HG03095 (cell line): ENCODE measurements at regions not wholly inside any gene's neighbourhood (a gene's known extent, or its start where the extent isn't known, plus 50 kb on each side); places are given as distances from the start of the nearest gene placed in this dataset.
"Not testable (repeated sequence)": the region's sequence is repeated elsewhere in the genome, so short reads cannot be mapped to it uniquely, and the experiment has no call there.

ENCODE experiments used
- ATAC-seq: cut with Tn5 transposase; IDR thresholded peaks from one replicate; pipeline ENCODE4 v1.9.1; 2021; ENCODE audit warnings: moderate library complexity; ENCODE audit not compliant: unreplicated experiment

DNA sequence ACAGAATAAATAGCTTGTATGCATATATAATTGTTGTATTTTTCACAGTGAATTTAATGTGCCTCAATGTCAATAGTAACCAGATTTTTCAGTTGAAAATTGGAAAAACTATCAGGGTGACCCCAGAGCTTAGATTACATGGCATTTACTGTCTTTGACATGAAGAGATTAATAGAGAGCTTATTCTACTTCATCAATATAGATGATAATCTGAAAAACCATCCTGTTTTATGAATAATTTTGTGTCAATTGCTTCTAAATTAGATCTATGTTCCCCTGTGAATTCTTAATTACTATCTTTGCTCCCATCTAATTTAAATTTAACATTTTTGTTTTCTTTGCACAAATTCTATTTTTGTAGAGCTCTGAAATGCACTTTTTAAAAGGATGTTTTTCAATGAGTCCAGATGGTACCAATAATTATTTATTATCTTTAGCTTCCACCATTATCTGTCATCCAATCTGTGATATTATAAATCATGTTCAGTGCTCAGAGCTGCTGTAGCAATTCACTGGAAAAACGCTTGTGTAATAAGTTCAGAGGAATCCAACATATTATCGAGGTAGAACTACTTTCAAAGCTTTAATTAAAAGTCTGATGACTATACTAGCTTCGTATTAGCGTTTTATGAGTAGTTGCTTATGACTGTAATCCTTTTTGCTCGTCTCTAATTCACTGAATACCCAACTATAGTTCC is 291.4 kb downstream of the JRKL start:
- ATAC-seq = no peak

GRCh38 chr11:96694338-96694737 is 304.5 kb downstream of the JRKL start:
- no peak for ATAC-seq

GRCh38 chr11:96696731-96697130 is 306.9 kb downstream of the JRKL start:
- no peak for ATAC-seq

DNA sequence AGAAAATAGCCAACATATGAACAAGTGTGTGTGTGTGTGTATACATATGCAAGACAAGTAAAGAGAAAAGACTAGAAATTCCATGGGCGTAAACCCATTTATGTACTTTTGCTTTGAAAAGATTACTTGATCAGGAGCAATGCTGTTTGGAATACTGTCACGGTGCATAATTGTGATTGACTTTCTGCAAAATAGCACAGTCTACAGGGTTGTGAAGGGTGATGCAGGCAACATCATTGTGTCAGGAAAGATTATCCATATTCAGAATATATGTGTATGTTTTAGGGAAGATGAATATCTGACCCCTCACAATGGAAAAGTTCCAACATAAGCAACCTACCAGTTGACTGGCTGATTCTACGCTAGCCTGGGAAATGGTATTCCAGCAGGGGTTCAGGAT is 307.7 kb downstream of the JRKL start:
- no peak for ATAC-seq

- ATAC-seq = no peak
Measured at GRCh38 chr11:96704847-96705246, 315.0 kb downstream of the JRKL start.

DNA sequence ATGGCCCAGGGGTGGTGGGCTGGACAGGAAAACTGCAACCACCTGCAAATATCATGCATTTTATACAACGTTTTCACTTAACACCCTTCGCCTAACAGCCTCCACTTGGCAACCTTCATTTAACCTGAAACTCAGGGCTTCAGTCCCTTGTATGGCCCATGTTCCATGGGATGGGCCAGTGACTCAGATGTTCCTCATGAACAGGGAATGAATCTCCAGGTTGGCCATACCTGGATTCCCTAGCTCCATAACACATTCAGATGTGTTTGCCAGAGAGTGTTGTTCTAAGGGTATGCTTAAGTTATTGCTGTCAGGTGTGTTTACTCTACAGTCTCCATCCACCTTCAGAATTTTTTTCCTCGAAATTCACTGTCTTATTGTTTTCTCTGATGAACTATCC is 316.9 kb downstream of the JRKL start:
- no peak for ATAC-seq

GRCh38 chr11:96707273-96707672 is 317.5 kb downstream of the JRKL start:
- ATAC-seq = no peak

- no peak for ATAC-seq
Measured at GRCh38 chr11:96708219-96708878, 318.5 kb downstream of the JRKL start.

DNA sequence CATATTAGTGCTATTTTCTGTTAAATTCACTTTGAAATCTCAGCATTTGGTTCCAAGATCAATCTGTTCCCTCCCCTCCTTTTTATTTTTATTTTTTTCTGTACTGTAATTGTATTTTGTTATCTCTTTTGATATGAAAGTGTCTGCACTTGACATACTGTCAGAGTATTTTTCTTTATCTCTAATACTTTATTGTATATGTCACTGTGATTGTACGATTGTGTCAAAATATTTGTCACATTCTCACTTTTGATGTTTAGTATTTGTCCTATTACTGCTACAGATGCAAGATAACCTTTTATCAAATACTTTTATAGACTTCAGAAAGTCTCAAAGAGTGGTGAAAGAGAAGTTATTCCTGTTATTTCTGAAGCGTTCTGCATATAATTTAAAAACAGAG is 323.5 kb downstream of the JRKL start:
- ATAC-seq = no peak

DNA sequence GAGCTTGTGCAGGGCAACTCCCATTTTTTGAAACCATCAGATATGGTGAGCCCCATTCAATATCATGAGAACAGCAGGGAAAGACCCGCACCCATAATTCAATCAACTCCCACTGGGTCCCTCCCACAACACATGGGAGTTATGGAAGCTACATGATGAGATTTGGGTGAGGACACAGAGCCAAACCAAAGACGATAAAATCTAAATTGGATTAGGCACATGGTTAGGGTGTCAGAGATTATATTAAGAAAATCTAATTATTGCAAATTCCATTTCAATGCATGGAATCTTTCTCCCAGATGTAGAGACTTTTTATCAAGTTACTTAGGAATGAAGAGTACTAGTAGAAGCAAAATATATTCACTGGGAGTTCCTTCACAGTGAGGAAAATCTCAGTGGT is 324.9 kb downstream of the JRKL start:
- no peak for ATAC-seq

- ATAC-seq = no peak
Measured at GRCh38 chr11:96715208-96715607, 325.4 kb downstream of the JRKL start.

GRCh38 chr11:96736601-96737000 is 346.8 kb downstream of the JRKL start:
- ATAC-seq = no peak

DNA sequence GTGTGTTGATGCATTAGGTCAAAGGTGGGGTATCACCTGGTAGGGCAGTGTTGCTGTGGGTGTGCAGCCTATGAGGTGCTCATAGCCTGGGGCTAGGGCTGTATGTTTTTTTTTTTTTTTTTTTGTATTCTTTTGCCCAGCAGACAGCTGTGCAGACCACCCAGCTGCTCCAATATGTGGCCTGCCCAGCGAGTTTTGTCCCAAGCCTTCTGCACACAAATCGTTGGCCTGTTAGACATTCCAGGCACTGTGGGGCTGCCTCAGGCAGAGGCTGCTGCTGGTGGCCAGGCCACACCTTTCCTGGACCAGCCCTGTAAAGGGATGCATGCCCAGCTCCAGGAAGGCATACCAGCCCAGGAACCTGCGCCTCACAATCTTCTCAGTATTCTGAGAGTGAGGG is 348.5 kb downstream of the JRKL start:
- ATAC-seq = no peak

DNA sequence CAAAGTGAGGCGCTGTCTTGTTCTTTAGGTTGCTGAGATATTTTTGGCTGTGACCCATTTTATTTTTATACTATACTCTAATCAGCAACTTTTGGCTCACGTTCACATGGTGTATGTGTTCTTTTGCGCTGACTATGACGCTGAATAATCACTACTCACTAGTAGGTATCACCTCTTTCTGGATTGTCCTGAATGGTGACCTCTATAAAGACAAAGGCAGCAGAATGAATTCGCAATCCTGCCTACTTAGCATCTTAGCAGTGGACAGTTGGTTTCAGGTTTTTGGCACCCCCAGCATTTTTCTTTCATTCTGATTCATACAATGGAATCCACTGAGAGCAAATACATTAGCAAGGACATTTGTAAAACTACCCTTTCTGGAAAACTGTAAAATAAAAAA is 351.3 kb downstream of the JRKL start:
- ATAC-seq = no peak

DNA sequence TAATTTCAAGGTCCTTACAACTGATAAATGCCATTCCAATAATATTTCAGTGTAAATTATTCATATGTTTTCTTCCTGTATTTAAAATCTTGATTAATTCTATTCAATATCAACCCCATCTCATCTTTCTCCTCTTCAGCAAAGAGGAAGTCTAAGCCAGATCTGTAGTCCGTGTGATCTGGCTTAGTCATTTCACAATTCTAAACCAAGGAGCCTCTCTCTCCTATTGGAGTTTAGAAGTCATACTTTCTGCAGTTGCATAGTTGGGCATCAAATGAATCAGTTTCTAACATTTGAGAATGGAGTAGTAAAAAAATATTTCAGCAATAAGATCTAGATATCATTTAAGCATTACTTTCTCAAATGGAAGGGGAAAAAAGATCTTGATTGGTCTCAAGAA is 354.9 kb downstream of the JRKL start:
- ATAC-seq = no peak

GRCh38 chr11:96748639-96749370 is 359.0 kb downstream of the JRKL start:
- no peak for ATAC-seq

DNA sequence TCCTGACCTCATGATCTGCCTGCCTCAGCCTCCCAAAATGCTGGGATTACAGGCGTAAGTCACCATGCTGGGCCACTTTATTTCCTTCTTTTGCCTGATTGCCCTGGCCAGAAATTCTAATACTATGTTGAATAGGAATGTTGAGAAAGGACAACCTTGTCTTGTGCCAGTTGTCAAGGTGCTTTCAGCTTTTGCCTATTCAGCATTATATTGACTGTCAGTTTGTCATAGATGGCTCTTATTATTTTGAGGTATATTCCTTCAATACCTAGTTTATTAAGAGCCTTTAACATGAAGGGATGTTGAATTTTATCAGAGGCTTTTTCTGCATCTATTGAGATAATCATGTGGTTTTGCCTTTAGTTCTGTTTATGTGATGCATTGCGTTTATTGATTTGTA is 362.0 kb downstream of the JRKL start:
- ATAC-seq = not testable (repeated sequence)

DNA sequence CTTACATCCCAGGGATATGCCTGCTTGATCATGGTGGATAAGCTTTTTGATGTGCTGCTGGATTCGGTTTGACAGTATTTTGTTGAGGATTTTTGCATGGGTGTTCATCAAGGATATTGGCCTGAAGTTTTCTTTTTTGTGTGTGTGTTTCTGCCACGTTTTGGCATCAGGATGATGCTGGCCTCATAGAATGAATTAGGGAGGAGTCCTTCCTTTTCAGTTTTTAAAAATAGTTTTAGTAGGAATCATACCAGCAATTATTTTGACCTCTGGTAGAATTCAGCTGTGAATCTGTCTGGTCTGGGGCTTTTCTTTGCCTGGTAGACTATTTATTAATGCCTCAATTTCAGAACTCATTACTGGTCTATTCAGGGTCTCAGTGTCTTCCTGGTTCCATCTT is 362.4 kb downstream of the JRKL start:
- no peak for ATAC-seq

DNA sequence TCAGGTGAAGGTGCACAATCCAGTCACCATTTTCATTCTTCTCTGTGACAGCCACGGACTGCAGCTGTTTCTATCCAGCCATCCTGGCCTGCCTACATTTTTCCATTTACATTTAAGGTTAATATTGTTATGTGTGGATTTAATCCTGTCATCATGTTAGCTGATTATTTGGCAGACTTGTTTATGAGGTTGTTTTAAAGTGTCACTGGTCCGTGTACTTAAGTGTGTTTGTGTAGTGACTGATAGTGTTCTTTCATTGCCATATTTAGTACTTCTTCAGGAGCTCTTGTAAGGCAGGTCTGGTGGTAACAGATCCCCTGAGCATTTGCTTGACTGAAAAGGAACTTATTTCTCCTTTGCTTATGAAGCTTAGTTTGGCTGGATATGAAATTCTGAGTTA is 364.2 kb downstream of the JRKL start:
- no peak for ATAC-seq

DNA sequence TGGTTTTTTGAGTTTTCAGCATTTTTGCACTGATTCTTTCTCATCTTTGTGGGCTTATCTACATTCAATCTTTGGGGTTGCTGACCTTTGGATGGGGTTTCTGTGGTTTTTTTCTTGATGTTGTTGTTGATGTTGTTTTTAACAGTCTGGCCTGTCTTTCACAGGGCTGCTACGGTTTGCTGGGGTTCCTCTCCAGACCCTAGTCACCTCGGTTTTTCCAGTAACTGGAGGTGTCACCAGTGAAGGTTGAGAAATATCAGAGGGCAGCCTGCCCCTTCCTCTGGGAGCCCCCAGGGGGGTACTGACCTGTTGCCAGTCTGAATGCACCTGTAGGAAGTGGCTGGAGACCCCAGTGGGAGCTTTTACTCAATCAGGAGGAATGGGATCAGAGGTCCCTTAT is 365.4 kb downstream of the JRKL start:
- no peak for ATAC-seq

DNA sequence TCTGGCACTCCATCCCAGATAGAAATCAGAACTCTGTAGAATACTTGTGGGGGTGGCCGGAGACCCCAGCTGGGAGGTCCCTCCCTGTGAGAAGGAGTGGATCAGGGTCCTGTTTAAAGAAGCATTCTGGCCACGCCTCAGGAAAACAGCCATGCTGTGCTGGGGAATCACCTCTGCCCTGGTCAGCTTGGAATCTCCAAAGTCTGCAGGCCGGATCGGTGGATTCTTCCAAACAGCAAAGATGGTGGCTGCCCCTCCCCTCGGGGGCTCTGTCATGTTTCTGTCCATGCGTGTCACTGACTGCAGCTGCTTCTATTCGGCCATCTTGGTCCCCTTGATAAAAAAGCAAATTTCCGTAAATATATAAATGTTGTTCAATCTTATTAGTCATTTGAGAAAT is 365.9 kb downstream of the JRKL start:
- no peak for ATAC-seq

DNA sequence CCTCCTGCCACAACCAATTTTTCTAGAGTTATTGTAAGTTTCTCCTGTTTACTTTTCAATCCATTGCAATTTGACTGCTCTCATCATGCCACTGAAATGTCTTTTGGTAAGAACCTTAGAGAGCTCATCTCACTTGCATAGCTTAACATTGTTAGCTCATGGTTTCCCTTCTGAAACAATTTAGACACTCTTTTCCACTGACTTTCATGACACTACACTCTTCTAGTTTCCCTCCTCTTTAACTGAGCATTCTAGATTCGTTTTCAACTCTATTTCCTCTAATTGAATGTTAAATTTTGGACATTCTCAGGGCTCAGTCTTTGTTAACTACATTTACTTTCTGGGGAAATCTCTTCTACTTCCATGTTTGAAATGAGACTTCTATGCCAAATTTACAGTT is 369.1 kb downstream of the JRKL start:
- no peak for ATAC-seq
